HG03103 (cell line): ENCODE measurements at regions not wholly inside any gene's neighbourhood (a gene's known extent, or its start where the extent isn't known, plus 50 kb on each side); places are given as distances from the start of the nearest gene placed in this dataset.

Experiments
- ATAC-seq: cut with Tn5 transposase; IDR thresholded peaks from one replicate; pipeline ENCODE4 v1.9.1; 2021; ENCODE audit warnings: low read depth; ENCODE audit not compliant: unreplicated experiment

- ATAC-seq: no peak
These were observed 161.9 kb upstream of the CADPS start for GRCh38 chr3:63037116-63037515.

GRCh38 chr3:63042833-63043232 is 167.6 kb upstream of the CADPS start:
- no peak for ATAC-seq

GRCh38 chr3:63043631-63044030 is 168.4 kb upstream of the CADPS start:
- ATAC-seq: no peak

GRCh38 chr3:63046152-63046551 is 170.9 kb upstream of the CADPS start:
- no peak for ATAC-seq

GRCh38 chr3:63046580-63046979 is 171.4 kb upstream of the CADPS start:
- no peak for ATAC-seq

GRCh38 chr3:63047068-63047467 is 171.9 kb upstream of the CADPS start:
- no peak for ATAC-seq

GRCh38 chr3:63048367-63049326 is 173.4 kb upstream of the CADPS start:
- ATAC-seq: no peak

- no peak for ATAC-seq
These were observed 175.4 kb upstream of the CADPS start for GRCh38 chr3:63050548-63051177.

GRCh38 chr3:63051920-63052319 is 176.7 kb upstream of the CADPS start:
- ATAC-seq: no peak

GRCh38 chr3:63056932-63057331 is 181.7 kb upstream of the CADPS start:
- no peak for ATAC-seq

- ATAC-seq: no peak
These were observed 185.2 kb upstream of the CADPS start for GRCh38 chr3:63060412-63060811.

- ATAC-seq: no peak
These were observed 186.2 kb upstream of the CADPS start for GRCh38 chr3:63061449-63061848.

GRCh38 chr3:63064209-63064755 is 189.1 kb upstream of the CADPS start:
- no peak for ATAC-seq

- ATAC-seq: no peak
These were observed 192.9 kb upstream of the CADPS start for GRCh38 chr3:63067999-63068645.

GRCh38 chr3:63069806-63070475 is 194.7 kb upstream of the CADPS start:
- ATAC-seq: no peak

GRCh38 chr3:63070476-63070810 is 195.2 kb upstream of the CADPS start:
- ATAC-seq: no peak

GRCh38 chr3:63076357-63076756 is 201.1 kb upstream of the CADPS start:
- ATAC-seq: no peak

- no peak for ATAC-seq
These were observed 191.9 kb upstream of the SYNPR start for GRCh38 chr3:63086190-63086589.

GRCh38 chr3:63089007-63089750 is 188.9 kb upstream of the SYNPR start:
- ATAC-seq: no peak

- ATAC-seq: no peak
These were observed 188.4 kb upstream of the SYNPR start for GRCh38 chr3:63089751-63090132.
